GM12878 (cell line): ENCODE measurements at regions not wholly inside any gene's neighbourhood (a gene's known extent, or its start where the extent isn't known, plus 50 kb on each side); places are given as distances from the start of the nearest gene placed in this dataset.

ENCODE experiments used
- CTCF ChIP-seq, 3 experiments: IDR thresholded peaks in 2 of 3; conservative IDR thresholded peaks in 1 of 3; 2 replicates each; pipeline ENCODE4 v1.5.1; 2011; ENCODE audit warnings: low read depth in 3 of 3, low read length in 3 of 3, mild to moderate bottlenecking in 3 of 3, control low read depth in 2 of 3, moderate library complexity in 2 of 3, inconsistent platforms in 1 of 3, mixed read lengths in 1 of 3; ENCODE audit not compliant: control insufficient read depth in 2 of 3, insufficient read depth in 1 of 3; ENCODE audit errors: extremely low read depth in 1 of 3
- POLR2A ChIP-seq: IDR thresholded peaks from 2 replicates; pipeline ENCODE4 v1.6.1; 2011; ENCODE audit warnings: low read depth, mild to moderate bottlenecking, low read length
- RCOR1 ChIP-seq: conservative IDR thresholded peaks from 2 replicates; pipeline ENCODE4 v1.6.1; 2012; ENCODE audit warnings: low read depth, low read length, improper control_type of control experiment
- SRF ChIP-seq, 2 experiments: IDR thresholded peaks; 2 replicates each; pipeline ENCODE4 v1.6.1; 2011; ENCODE audit warnings: low read depth in 2 of 2, low read length in 2 of 2, mild to moderate bottlenecking in 1 of 2, moderate library complexity in 1 of 2
- TCF3 ChIP-seq: IDR thresholded peaks from 2 replicates; pipeline ENCODE4 v1.6.1; 2012; ENCODE audit warnings: low read depth, mild to moderate bottlenecking, low read length, borderline replicate concordance; ENCODE audit not compliant: insufficient read depth

- TF ChIP-seq TCF3 (no peak), SRF (IDR thresholded peaks at IDR 0.05; ENCODE audit: low read depth in 2 of 2, low read length in 2 of 2) (no peak), CTCF (IDR thresholded peaks at IDR 0.05 in 2 of 3, conservative IDR thresholded peaks at IDR 0.05 in 1 of 3; ENCODE audit: control insufficient read depth in 2 of 3, extremely low read depth in 1 of 3, insufficient read depth in 1 of 3, low read depth in 3 of 3, low read length in 3 of 3) (no peak), RCOR1 (no peak), POLR2A (no peak)
Measured at GRCh38 chr9:99340281-99340680, 118.2 kb downstream of the SEC61B start.
